ENCODE measurements at regions not wholly inside any gene's neighbourhood (a gene's known extent, or its start where the extent isn't known, plus 50 kb on each side); places are given as distances from the start of the nearest gene placed in this dataset.

GRCh38 chr2:16138811-16139662 is 198.7 kb downstream of the MYCN start:
- no peak overlapping the region for H3K4me3 Mint-ChIP-seq (ENCODE audit: unreplicated experiment)
- H3K36me3 Mint-ChIP-seq (ENCODE audit: unreplicated experiment) = peaks cover 7% of the 10 kb centered on the region
- DNase-seq = no peak
- TF ChIP-seq CTCF (IDR thresholded peaks at IDR 0.05; ENCODE audit: partially characterized antibody, unreplicated experiment) = no peak
- no peaks in the 10 kb centered on the region for H3K27me3 Mint-ChIP-seq (ENCODE audit: unreplicated experiment)
- no peaks in the 10 kb centered on the region for H3K4me1 Mint-ChIP-seq (ENCODE audit: low read depth, unreplicated experiment)
- H3K9me3 Mint-ChIP-seq (ENCODE audit: unreplicated experiment) = no peaks in the 10 kb centered on the region
- H3K27ac Mint-ChIP-seq (ENCODE audit: unreplicated experiment) = no peak overlapping the region

GRCh38 chr2:16137080-16137755 is 196.9 kb downstream of the MYCN start:
- no peaks in the 10 kb centered on the region for H3K27me3 Mint-ChIP-seq (ENCODE audit: unreplicated experiment)
- no peak for DNase-seq
- H3K36me3 Mint-ChIP-seq (ENCODE audit: unreplicated experiment) = peaks cover 7% of the 10 kb centered on the region
- no peak for TF ChIP-seq CTCF (IDR thresholded peaks at IDR 0.05; ENCODE audit: partially characterized antibody, unreplicated experiment)
- no peaks in the 10 kb centered on the region for H3K4me1 Mint-ChIP-seq (ENCODE audit: low read depth, unreplicated experiment)
- no peak overlapping the region for H3K4me3 Mint-ChIP-seq (ENCODE audit: unreplicated experiment)
- H3K9me3 Mint-ChIP-seq (ENCODE audit: unreplicated experiment) = no peaks in the 10 kb centered on the region
- H3K27ac Mint-ChIP-seq (ENCODE audit: unreplicated experiment) = no peak overlapping the region

GRCh38 chr2:16136461-16137035 is 196.2 kb downstream of the MYCN start:
- TF ChIP-seq CTCF (IDR thresholded peaks at IDR 0.05; ENCODE audit: partially characterized antibody, unreplicated experiment) = no peak
- DNase-seq = no peak

GRCh38 chr2:16135913-16136310 is 195.6 kb downstream of the MYCN start:
- Mint-ChIP-seq H3K4me1 (ENCODE audit: low read depth, unreplicated experiment) (no peaks in the 10 kb centered on the region), H3K36me3 (ENCODE audit: unreplicated experiment) (peaks cover 7% of the 10 kb centered on the region), H3K27me3 (ENCODE audit: unreplicated experiment) (no peaks in the 10 kb centered on the region), H3K4me3 (ENCODE audit: unreplicated experiment) (no peak overlapping the region), H3K9me3 (ENCODE audit: unreplicated experiment) (no peaks in the 10 kb centered on the region), H3K27ac (ENCODE audit: unreplicated experiment) (no peak overlapping the region)
- no peak for TF ChIP-seq CTCF (IDR thresholded peaks at IDR 0.05; ENCODE audit: partially characterized antibody, unreplicated experiment)
- DNase-seq = no peak

More at GRCh38 chr2:16136461-16137035, 196.2 kb downstream of the MYCN start:
- H3K36me3 Mint-ChIP-seq (ENCODE audit: unreplicated experiment) = peaks cover 7% of the 10 kb centered on the region
- H3K4me3 Mint-ChIP-seq (ENCODE audit: unreplicated experiment) = no peak overlapping the region
- H3K4me1 Mint-ChIP-seq (ENCODE audit: low read depth, unreplicated experiment) = no peaks in the 10 kb centered on the region
- H3K27ac Mint-ChIP-seq (ENCODE audit: unreplicated experiment) = no peak overlapping the region
- no peaks in the 10 kb centered on the region for H3K9me3 Mint-ChIP-seq (ENCODE audit: unreplicated experiment)
- no peaks in the 10 kb centered on the region for H3K27me3 Mint-ChIP-seq (ENCODE audit: unreplicated experiment)
